ENCODE measurements at regions not wholly inside any gene's neighbourhood (a gene's known extent, or its start where the extent isn't known, plus 50 kb on each side); places are given as distances from the start of the nearest gene placed in this dataset.

DNA sequence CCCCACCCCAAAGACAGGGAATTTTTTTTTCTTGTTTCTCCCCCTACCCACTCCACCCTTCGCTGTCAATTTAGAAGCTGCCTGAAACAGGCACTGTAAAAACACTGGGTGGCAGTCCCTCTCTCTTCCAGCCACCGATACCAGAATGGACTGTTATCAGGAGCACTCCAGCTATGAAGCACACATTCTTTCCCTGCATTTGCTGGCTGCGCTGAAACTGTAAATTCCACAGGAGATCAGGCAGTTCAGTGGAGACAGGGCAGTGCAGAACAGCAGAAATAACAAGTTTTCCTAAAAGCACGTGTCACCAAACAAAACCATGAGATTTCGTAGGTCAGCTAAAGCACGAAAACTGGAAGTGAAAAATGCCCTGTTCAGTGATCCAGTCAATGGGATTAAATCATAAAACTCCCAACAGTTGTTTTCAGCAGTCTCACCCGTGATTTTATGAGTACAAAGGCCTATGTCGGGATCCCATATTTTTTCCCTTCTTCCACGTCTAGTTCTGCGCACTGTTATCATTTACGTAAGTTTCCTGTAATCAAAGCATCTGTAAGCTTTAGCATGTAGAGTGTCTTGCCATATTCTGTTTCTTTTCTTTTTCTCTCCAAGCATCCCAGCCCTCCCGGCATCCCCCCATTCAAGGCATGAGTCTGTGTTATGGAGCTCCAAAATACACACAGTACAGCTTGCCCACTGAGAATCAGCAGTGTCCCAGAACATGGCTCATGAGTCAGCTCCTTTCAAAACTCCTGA, 359.9 kb upstream of the EPHA7 start:
- no peak for DNase-seq
- ATAC-seq: peak; percentile 97
- intact Hi-C loops (cut with DNase I): no loop called here

DNA sequence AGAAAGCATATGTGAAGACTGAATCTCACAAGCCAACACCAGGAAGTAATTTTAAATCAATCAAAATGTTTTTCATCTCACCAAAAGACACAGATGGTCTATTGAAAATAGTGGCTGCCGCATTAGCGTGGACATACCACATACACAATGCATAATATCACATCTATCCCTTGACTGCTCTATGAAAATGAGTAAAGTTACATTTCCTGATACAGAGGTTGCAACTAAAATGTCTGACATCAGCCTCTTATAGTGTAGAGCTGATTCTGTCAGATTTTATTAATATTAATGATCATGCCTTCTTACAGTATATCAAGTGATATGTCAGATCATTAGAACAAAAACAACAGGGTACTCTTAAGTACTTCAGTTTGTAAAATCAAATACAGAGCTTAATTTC, 339.8 kb upstream of the EPHA7 start:
- no peak for ATAC-seq
- DNase-seq: no peak
- intact Hi-C loops (cut with DNase I): no loop called here

DNA sequence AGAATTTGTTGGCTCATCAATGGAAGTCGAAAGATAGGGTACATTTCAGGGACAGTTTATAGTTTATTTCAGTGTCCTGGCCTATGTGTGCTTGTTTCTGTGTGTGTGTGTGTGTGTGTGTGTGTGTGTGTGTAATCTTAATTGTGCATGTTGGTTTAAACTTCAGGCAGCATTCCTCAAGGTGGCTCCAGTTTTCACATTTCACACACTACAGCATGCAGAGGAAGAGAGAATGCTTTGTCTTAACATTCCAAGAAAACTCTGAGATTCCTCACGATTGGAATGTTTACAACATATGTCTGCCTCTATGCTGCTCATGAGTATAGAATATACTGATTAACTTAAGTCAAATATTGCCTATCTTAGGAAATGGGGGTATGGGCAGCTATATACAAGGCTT, 332.6 kb upstream of the EPHA7 start:
- DNase-seq (no peak), ATAC-seq (no peak)
- intact Hi-C loops (cut with DNase I): no loop called here

DNA sequence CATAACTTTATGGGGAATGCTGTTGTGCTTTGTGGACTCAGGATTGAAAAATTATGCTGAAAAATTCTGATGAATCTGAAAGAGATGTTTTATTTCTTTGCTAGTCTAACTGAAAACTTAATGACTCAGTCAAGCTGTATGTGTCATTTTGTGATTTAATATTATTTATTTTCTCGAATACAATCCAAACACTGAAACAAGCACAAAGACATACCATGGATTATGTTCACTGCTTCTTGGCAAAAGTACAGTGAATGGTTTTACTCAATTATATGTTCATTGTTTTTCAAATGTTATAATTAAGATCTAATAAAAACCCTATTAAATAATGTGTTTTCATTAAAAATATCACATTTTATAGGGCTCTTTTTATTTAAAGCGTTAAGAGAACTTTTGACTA, 330.6 kb upstream of the EPHA7 start:
- ATAC-seq (no peak), DNase-seq (no peak)
- intact Hi-C loops (cut with DNase I): no loop called here

DNA sequence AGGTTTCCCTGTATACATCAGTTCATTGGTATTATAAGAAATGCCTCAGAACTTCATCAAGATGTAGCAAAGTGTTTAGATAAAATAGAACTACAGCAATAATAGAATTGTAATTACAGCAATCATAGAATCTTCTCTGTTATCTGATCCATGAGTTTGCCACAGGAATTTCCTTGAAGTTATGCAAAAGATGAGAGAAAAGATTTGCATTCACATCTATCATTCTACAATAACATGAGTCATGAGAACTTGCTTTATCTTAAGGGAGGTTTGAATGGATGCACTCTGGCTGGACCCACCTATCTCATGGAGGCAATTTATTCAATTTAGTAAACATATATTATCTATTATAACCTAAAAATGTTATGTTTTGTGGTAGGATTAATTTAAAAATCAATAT, 329.8 kb upstream of the EPHA7 start:
- intact Hi-C loops (cut with DNase I): no loop called here
- ATAC-seq (no peak), DNase-seq (no peak)

DNA sequence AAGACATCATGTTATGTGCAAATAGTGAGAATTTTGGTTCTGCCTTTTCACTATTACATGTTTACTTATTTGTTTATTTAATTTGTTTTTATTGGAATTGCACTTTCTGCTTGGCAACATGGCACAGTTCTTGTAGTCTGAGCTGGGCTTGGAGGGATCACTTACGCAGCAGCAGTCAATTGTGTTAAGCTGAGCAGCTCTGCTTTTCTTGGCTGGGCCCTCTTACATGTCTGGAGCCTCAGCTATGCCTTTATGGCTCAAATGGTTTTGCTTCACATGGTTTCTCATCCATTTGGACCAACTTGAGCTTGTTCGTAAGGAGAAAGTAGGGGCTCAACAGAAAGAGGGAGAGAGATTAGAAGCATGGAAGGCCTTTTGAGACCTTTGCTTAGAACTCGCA, 327.5 kb upstream of the EPHA7 start:
- intact Hi-C loops (cut with DNase I): no loop called here
- ATAC-seq: no peak

DNA sequence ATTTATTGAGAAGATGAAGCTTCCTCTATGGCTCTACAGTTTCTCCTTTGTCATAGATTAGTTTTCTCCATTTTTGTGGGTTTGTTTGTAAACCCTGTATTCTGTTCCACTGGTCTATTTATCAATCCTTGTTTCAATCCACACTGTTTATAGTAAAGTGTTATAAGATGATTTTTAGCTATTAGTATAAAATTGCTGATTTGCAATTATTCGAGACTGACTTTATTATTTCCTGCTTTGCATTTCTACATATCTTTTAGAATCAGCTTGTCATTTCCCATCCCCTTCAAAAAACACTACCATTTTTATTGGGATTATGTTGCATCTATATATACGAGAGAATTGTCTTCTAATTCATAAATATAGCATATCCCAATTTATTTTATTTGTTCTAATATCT, 325.9 kb upstream of the EPHA7 start:
- no peak for DNase-seq
- intact Hi-C loops (cut with DNase I): no loop called here
- ATAC-seq: no peak

More for the DNA sequence above, 327.5 kb upstream of the EPHA7 start:
- no peak for DNase-seq

DNA sequence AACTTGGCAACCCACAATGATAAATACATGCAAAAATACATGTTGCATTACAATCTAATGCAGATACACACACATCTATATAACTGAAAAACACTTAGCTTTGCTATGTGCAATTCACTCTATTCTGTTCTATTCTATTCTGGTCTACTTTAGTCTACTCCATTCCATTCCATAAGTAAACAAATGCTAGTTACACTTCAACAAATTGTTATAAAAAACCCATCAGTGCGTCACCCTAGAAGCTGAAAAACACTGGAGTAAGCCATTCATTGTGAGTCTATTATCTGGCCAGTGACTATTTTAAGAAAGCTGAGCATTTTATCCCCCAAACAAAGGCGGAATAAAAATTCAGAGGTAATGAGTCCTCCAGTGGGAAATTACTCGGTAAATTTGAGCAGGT, 315.7 kb upstream of the EPHA7 start:
- intact Hi-C loops (cut with DNase I): no loop called here
- ATAC-seq (no peak), DNase-seq (no peak)

DNA sequence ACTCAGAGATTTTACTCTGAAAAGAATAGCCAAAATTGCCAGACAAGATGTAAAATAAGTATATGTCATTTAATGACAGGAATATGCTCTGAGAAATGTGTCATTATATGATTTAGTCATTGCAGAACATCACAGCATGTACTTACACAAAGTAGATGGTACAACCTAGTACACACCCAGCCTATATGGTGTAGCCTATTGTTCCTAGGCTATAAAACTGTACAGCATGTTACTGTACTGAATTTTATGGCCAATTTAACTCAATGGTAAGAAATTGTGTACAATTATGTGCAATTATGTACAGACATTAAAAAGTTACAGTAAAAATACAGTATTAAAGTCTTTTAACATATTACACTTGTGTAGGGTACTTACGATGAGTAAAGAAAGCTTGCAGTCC, 311.9 kb upstream of the EPHA7 start:
- ATAC-seq: no peak
- DNase-seq: no peak
- intact Hi-C loops (cut with DNase I): no loop called here

DNA sequence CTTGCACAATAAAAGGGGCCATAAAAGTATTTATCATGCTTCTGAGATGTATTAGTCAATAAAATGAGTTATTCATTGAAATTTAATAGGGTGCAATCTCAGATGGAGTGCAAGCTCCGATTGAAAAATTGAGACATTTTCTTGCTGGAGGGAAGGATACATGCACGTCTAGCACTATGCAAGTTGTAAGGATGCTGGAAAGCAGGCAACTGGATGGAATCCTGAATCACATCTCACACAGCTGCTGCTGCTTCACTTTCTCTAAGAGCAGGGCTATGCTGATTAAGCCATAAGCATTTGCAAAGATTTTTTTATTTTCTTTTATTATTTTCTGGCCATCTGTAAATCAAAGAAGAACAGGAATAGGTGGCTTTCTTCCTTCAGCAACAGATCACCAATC, 308.8 kb upstream of the EPHA7 start:
- intact Hi-C loops (cut with DNase I): no loop called here
- ATAC-seq (no peak), DNase-seq (no peak)

DNA sequence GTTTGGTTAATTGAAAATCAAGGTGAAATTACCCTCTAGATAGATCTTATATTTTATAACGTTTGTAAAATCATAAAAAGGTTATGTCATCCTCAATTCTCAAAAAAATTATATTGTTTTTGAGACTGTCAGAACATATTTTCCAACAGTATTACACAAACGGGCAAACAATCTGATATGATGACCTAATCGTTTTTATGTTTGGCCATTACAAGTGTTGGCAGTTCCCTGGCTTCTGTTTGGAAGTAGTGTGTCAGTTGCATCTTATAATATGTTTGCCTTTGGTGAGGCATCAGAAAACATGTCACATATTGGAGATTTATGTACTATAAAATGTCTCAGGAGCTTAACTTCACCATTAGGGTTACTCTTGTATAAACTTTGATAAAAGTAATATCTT, 308.1 kb upstream of the EPHA7 start:
- no peak for DNase-seq
- intact Hi-C loops (cut with DNase I): no loop called here
- no peak for ATAC-seq

DNA sequence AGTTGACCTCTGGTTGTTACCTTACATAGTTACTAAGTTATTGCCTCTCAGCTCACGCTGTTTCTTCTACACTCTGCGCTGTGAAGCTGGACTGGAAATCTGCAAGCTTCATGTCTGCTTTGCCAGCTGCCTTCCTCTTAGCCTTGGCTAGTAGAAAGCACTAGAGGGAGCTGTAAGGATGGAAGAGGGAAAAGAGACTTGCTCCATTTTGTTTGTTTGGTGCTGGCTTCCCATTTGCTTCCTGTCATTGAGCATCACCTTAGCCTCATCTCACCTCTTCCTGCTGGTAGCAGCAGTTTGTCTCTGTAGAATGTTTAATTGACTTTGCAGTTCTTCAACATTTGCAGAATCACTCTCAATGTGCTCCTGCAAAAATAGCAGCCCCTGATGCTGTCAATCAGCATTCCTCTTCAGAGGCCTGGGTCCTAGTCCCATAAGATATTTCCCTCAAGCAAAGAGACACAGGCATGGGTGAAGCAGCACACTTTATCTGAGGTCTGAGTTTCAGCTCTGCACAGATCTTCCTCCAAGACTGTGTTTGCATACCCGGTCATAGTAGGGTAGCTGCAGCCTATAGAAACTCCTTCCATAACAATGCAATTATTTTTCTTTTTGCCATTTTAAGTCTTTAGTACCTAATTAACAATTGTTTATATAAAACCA, 302.2 kb upstream of the EPHA7 start:
- no peak for DNase-seq
- intact Hi-C loops (cut with DNase I): no loop called here
- no peak for ATAC-seq

DNA sequence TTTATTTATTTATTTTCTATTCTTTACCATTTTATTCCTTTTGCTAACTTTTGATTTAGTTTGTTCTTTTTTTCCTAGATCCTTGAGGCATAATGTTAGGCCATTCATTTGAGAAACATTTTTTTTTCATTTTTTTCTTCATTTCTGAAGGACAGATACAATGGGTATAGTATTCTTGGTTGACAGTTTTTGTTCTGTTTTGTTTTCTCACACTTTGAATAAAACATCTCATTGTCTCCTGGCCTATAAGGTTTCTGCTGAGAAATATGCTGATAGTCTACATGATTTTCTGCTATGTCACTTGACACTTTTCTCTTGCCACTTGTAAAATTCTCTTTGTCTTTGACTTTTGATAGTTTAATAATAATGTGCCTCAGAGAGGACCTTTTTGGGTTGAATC, 294.6 kb upstream of the EPHA7 start:
- ATAC-seq: no peak
- DNase-seq: no peak
- intact Hi-C loops (cut with DNase I): no loop called here

DNA sequence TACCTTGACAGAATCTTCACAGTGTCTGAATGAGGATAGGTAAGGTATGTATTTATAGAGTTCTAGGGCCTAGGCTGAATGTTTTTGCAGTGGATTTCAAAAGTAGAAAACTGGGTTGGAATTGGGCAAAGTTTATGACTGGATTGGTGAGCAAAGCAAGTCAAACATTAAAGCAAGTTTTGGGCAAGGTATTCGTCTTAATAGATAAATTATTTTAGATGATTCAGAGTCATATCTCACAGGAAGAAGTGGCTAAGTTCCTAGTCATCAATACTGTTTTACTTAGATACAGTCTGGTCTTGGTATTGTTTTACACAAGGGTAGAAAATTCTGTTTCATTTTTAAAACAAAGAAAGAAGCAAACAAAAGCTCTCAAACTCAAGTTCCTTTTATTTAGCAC, 284.1 kb upstream of the EPHA7 start:
- intact Hi-C loops (cut with DNase I): no loop called here
- no peak for ATAC-seq
- DNase-seq: no peak

DNA sequence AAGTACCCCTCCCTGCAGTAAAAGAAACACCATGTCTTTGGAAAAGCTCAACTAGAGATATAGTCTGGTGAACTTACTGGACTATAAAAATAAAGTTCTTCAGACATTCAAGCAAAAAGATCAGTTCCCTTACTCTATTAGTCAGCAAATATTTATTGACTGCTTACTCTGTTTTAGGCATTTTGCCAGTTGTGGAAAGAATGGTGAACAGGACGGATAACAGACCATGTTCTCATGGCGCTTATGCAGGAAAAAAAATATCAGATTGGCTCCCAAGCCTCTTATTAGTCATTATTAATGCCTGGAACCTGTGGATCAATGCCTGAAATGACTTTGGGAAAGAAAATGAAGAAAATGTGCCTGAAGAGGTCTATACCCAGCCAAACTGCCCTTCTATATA, 282.2 kb upstream of the EPHA7 start:
- ATAC-seq (no peak), DNase-seq (no peak)
- intact Hi-C loops (cut with DNase I): no loop called here

DNA sequence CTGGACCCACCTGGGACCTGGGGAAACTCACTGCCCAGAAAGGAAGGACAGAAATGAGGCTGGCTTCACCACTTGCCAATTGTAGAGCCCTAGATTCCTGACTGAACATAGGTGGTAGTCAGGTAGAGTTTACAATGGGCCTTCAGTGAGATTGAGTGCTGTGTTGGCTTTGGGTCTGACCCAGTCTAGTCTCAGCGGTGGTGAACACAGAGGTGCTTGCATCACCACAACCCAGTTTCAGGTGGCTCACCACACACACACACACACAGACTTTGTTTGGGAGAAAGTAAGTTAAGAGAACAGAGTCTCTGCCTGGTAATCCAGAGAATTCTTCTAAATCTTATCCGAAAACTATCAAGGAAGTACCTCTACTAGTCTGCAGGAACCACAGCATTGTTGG, 266.1 kb upstream of the EPHA7 start:
- ATAC-seq: no peak
- intact Hi-C loops (cut with DNase I): no loop called here
- DNase-seq: no peak

DNA sequence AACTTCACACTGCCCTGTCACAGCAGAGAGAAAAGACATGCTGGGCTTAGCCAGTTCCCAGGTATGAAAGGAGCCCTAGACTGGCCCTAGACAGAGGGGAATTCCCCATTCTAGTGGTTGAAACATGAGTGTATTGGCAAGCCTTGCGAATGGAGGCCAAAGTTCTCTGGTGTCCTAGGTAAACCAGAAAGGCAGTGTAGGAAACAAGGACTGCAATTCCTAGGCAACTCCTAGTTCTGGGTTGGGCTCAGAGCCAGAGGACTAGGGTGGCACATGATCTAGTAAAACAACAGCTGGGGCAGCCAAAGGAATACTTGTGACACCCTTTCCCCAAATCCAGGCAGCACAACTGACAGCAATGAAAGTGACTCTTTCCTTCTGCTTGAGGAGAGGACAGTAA, 265.0 kb upstream of the EPHA7 start:
- ATAC-seq (no peak), DNase-seq (no peak)
- intact Hi-C loops (cut with DNase I): no loop called here

DNA sequence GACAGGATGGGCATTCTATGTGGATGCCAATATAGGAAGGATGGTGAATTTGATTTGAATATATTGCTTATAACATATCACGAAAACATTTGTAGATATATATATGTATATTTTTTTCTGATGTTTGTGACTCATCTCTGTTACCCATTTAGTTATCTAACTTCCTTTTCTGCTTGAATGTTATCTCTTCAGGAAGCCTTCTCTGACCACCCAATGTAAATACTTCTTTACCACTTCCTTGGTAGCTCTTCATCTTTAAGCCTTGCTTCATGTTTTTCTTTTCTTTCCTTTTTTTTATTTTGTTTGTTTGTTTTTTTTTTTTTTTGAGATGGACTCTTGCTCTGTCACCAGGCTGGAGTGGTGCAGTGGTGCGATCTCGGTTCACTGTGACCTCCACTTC, 260.5 kb upstream of the EPHA7 start:
- DNase-seq: no peak
- intact Hi-C loops (cut with DNase I): no loop called here
- no peak for ATAC-seq

DNA sequence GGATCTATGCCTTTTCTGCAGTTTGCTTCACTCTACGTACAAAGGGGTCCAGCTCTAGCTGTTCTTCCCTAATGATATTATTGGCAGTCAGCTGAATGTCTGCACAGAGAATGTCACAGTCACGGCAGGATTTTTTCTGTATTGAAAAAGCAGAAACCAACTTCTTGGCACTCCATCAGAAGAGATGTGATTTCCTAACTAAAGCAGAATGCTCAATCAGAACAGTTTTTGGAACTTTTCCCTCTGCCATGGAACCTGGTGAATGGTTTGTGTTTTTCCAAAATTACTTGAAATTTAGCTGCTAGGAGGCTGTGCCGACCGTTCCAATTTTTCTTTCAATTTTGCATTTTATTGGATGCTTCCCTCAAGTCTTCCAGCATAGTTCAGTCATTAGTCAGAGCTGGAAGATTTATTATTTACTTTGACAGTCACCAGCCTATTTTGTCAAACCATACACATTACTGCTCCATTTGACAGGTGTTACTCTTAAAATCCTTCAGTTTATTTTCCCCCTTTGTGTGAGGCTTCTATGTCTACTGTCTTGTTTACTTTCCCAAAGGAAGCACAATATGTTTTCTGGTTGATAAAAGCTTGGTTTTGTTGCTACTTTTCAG, 259.6 kb upstream of the EPHA7 start:
- ATAC-seq (no peak), DNase-seq (no peak)
- intact Hi-C loops (cut with DNase I): no loop called here

DNA sequence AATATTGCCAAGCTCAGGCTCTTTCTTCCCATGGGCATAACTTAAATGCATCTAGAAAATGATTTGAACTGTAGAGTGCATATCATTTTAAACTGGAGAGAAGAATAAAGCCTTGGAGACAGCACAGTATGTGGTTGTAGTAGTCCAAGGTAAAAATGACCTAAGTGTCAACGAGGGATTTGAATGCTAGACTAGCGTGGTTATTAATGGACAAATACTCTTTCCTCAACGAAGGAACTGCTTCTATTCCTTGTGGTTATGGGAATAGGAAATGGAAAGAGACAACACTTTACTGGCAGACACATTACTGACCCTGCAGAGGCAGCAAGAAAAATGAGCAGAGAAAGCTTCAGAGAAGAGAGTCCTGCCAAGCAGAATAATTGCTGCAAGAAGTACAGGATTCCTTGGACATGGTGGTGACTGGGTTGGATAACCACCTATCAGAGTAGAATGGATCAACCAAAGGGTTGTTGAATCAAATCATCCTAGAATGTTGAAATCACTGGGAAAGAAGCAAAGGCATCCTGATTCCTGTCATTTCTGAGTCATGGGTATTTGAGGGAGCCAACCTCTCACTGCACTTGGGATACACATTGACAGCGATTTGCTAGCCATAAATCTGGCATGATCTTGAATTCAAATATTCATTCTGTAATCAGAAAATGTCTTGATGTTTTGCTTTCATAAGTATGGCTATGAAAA, 258.1 kb upstream of the EPHA7 start:
- intact Hi-C loops (cut with DNase I): no loop called here
- ATAC-seq (no peak), DNase-seq (no peak)

Data from left cardiac atrium (tissue), 4 donors.